ENCODE measurements at regions not wholly inside any gene's neighbourhood (a gene's known extent, or its start where the extent isn't known, plus 50 kb on each side); places are given as distances from the start of the nearest gene placed in this dataset.
A peak's percentile ranks its signal among the peaks of the same experiment; 100 is the strongest.

DNA sequence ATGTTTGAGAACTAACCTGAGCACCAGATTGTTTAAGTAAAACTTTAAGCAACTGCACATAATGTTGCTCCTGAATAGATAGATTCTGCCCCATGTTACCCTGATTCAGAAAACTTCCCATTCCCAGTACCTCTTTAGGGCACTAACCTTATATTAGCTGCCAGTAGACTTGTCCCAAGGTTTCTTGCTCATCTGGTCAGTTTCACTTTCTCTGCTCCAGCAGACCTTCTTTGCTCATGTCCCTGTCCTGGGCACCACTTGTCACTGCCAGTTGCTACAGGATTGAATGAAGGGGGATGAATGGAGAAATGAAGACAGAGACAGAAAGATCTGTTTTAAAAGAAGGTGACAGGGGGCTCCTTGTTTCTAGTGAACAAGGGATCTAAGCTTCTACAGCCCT, 65.2 kb upstream of the UGT2B10 start:
- DNase-seq: peak in 1 of 2 donors; percentile 26
- peak overlapping the region; percentile 88 for H3K27ac ChIP-seq (ENCODE audit: low read length)
- no peaks in the 10 kb centered on the region for H3K36me3 ChIP-seq (ENCODE audit: control insufficient read depth, insufficient read depth, low read length)
- no peaks in the 10 kb centered on the region for H3K27me3 ChIP-seq (ENCODE audit: control insufficient read depth, insufficient read depth, low read length)
- H3K9me3 ChIP-seq (ENCODE audit: control insufficient read depth, low read depth, low read length): peaks cover 3% of the 10 kb centered on the region
- peaks cover 10% of the 10 kb centered on the region for H3K4me1 ChIP-seq (ENCODE audit: control insufficient read depth, insufficient read depth, low read length)
- H3K4me3 ChIP-seq (ENCODE audit: low read length): no peak overlapping the region

GRCh38 chr4:68751138-68751537, 64.7 kb upstream of the UGT2B10 start:
- peaks cover 3% of the 10 kb centered on the region for H3K9me3 ChIP-seq (ENCODE audit: control insufficient read depth, low read depth, low read length)
- H3K4me3 ChIP-seq (ENCODE audit: low read length): no peak overlapping the region
- H3K4me1 ChIP-seq (ENCODE audit: control insufficient read depth, insufficient read depth, low read length): peaks cover 4% of the 10 kb centered on the region
- H3K27me3 ChIP-seq (ENCODE audit: control insufficient read depth, insufficient read depth, low read length): no peaks in the 10 kb centered on the region
- no peak for DNase-seq
- no peaks in the 10 kb centered on the region for H3K36me3 ChIP-seq (ENCODE audit: control insufficient read depth, insufficient read depth, low read length)
- peak overlapping the region; percentile 88 for H3K27ac ChIP-seq (ENCODE audit: low read length)
- 78% methylated on average over 4 of the region's 4 CpGs for WGBS (ENCODE audit: insufficient coverage, low lambda C conversion rate)

GRCh38 chr4:68765876-68766275, 49.9 kb upstream of the UGT2B10 start:
- DNase-seq: no peak
- Histone ChIP-seq H3K4me3 (ENCODE audit: low read length) (no peak overlapping the region), H3K36me3 (ENCODE audit: control insufficient read depth, insufficient read depth, low read length) (no peaks in the 10 kb centered on the region), H3K27ac (ENCODE audit: low read length) (no peak overlapping the region), H3K9me3 (ENCODE audit: control insufficient read depth, low read depth, low read length) (no peaks in the 10 kb centered on the region), H3K27me3 (ENCODE audit: control insufficient read depth, insufficient read depth, low read length) (no peaks in the 10 kb centered on the region), H3K4me1 (ENCODE audit: control insufficient read depth, insufficient read depth, low read length) (no peaks in the 10 kb centered on the region)
- WGBS (ENCODE audit: insufficient coverage, low lambda C conversion rate): 80% methylated on average over 2 of the region's 3 CpGs

All from large intestine (tissue), 3 donors.